Astrocyte (in vitro differentiated cells and primary cell): ENCODE measurements at regions not wholly inside any gene's neighbourhood (a gene's known extent, or its start where the extent isn't known, plus 50 kb on each side); places are given as distances from the start of the nearest gene placed in this dataset.

ENCODE experiments used
- DNase-seq: peaks from one replicate; pipeline ENCODE4 v3.0.0-alpha.2; 2010; ENCODE audit warnings: low read depth
- FAIRE-seq: peaks from 2 replicates; lab custom pipeline; 2011; peaks lifted over from hg19 to GRCh38; lab: Jason Lieb, UNC
- H2AFZ ChIP-seq: 2 replicates; pipeline ENCODE4 v1.6.0; 2012; ENCODE audit warnings: low read depth, low read length, inconsistent platforms
- H3K27ac ChIP-seq: 2 replicates; pipeline ENCODE4 v1.5.1; 2011; ENCODE audit warnings: low read depth, low read length, inconsistent platforms
- H3K27me3 ChIP-seq: 2 replicates; pipeline ENCODE4 v1.6.0; 2011; ENCODE audit warnings: low read length, inconsistent platforms; ENCODE audit not compliant: insufficient read depth
- H3K36me3 ChIP-seq: 2 replicates; pipeline ENCODE4 v1.5.1; 2011; ENCODE audit warnings: low read length, inconsistent platforms; ENCODE audit not compliant: insufficient read depth
- H3K4me1 ChIP-seq: 2 replicates; pipeline ENCODE4 v1.5.1; 2011; ENCODE audit warnings: low read length, inconsistent platforms; ENCODE audit not compliant: insufficient read depth
- H3K4me2 ChIP-seq: 2 replicates; pipeline ENCODE4 v1.6.0; 2012; ENCODE audit warnings: low read length, inconsistent platforms
- H3K4me3 ChIP-seq: 2 replicates; pipeline ENCODE4 v1.5.1; 2011; ENCODE audit warnings: low read depth, mild to moderate bottlenecking, low read length, inconsistent platforms; ENCODE audit not compliant: insufficient read depth
- H3K79me2 ChIP-seq: 2 replicates; pipeline ENCODE4 v1.6.0; 2012; ENCODE audit warnings: mild to moderate bottlenecking, low read length, inconsistent platforms; ENCODE audit not compliant: insufficient read depth
- H3K9ac ChIP-seq: 2 replicates; pipeline ENCODE4 v1.6.0; 2012; ENCODE audit warnings: mild to moderate bottlenecking, low read length, inconsistent platforms
- H3K9me3 ChIP-seq: 2 replicates; pipeline ENCODE4 v1.5.1; 2012; ENCODE audit warnings: low read depth, mild to moderate bottlenecking, low read length, inconsistent platforms; ENCODE audit not compliant: insufficient read depth
- H4K20me1 ChIP-seq: 2 replicates; pipeline ENCODE4 v1.6.0; 2012; ENCODE audit warnings: low read length, inconsistent platforms; ENCODE audit not compliant: insufficient read depth
- H3K27ac Mint-ChIP-seq: one replicate; pipeline ENCODE4 v1.8.0; 2021; ENCODE audit warnings: mild to moderate bottlenecking, mixed read lengths; ENCODE audit not compliant: unreplicated experiment
- H3K27me3 Mint-ChIP-seq: one replicate; pipeline ENCODE4 v1.8.0; 2021; ENCODE audit warnings: low read depth, mixed read lengths; ENCODE audit not compliant: unreplicated experiment
- H3K36me3 Mint-ChIP-seq: one replicate; pipeline ENCODE4 v1.8.0; 2021; ENCODE audit warnings: low read depth, mixed read lengths; ENCODE audit not compliant: unreplicated experiment
- H3K4me1 Mint-ChIP-seq: one replicate; pipeline ENCODE4 v1.8.0; 2021; ENCODE audit warnings: low read depth, mixed read lengths; ENCODE audit not compliant: unreplicated experiment
- H3K4me3 Mint-ChIP-seq: one replicate; pipeline ENCODE4 v1.8.0; 2021; ENCODE audit warnings: mild to moderate bottlenecking, moderate library complexity, mixed read lengths; ENCODE audit not compliant: unreplicated experiment
- H3K9me3 Mint-ChIP-seq: one replicate; pipeline ENCODE4 v1.8.0; 2021; ENCODE audit warnings: mild to moderate bottlenecking, mixed read lengths; ENCODE audit not compliant: unreplicated experiment
- CTCF ChIP-seq: IDR thresholded peaks from 2 replicates; pipeline ENCODE4 v1.5.1; 2011; ENCODE audit warnings: low read depth, mild to moderate bottlenecking, inconsistent platforms, low read length, moderate library complexity; ENCODE audit not compliant: insufficient read depth
- EZH2 ChIP-seq: IDR thresholded peaks from 2 replicates; pipeline ENCODE4 v1.6.1; 2012; ENCODE audit warnings: mild to moderate bottlenecking, low read length, inconsistent platforms; ENCODE audit not compliant: insufficient read depth

DNA sequence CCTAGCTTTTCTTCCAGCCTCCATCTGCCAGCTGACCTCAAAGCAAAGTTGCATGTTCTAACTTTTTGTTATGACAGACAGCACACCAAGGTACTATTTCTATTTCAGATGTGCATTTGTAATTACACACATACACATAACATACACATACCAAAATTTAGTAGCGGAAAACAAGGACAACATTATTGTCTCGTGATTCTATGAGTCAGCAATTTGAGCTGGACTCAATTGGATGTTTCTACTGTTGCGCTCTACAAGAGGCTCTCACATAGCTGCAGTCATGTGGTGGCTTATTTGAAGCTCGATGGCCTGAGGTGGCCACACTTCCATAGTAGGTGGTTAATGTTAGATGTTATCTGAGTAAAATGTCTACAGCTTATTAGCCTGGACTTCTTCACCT is 1010.1 kb upstream of the B3GALT2 start:
- H3K36me3 Mint-ChIP-seq, result no peaks in the 10 kb centered on the region
- H3K27ac Mint-ChIP-seq, result no peak overlapping the region
- no peak overlapping the region for H3K4me2 ChIP-seq
- H3K79me2 ChIP-seq, result no peaks in the 10 kb centered on the region
- H3K4me1 ChIP-seq, result no peaks in the 10 kb centered on the region
- no peaks in the 10 kb centered on the region for H3K36me3 ChIP-seq
- no peaks in the 10 kb centered on the region for H3K9me3 ChIP-seq
- DNase-seq (no peak), FAIRE-seq (no peak)
- no peaks in the 10 kb centered on the region for H3K27me3 ChIP-seq
- H3K9me3 Mint-ChIP-seq, result no peaks in the 10 kb centered on the region
- no peak overlapping the region for H3K27ac ChIP-seq
- H3K9ac ChIP-seq, result no peak overlapping the region
- H3K4me1 Mint-ChIP-seq, result no peaks in the 10 kb centered on the region
- H4K20me1 ChIP-seq, result no peaks in the 10 kb centered on the region
- TF ChIP-seq CTCF (no peak), EZH2 (no peak)
- H3K4me3 Mint-ChIP-seq, result no peak overlapping the region
- H3K4me3 ChIP-seq, result no peak overlapping the region
- no peaks in the 10 kb centered on the region for H3K27me3 Mint-ChIP-seq
- no peak overlapping the region for H2AFZ ChIP-seq

DNA sequence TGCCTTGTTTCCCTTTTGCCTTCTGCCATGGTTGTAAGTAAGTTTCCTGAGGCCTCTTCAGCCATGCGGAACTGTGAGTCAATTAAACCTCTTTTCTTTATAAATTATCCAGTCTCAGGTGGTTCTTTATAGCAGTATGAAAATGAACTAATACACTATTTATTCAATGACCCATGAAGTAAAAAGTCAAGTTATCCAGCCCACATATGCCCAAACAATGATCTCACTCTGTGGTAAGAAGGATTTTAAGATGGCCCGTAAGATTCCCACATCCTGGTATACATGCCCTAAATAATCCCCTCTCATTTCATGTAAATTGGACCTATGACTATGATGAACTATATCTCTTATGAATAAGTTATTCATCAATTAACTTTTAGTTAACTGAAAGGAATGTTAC is 1008.3 kb upstream of the B3GALT2 start:
- Histone ChIP-seq H3K4me3 (no peak overlapping the region), H3K36me3 (no peaks in the 10 kb centered on the region), H3K4me1 (no peaks in the 10 kb centered on the region), H4K20me1 (no peaks in the 10 kb centered on the region), H3K27ac (no peak overlapping the region), H3K9me3 (no peaks in the 10 kb centered on the region), H3K79me2 (no peaks in the 10 kb centered on the region), H3K27me3 (no peaks in the 10 kb centered on the region), H2AFZ (no peak overlapping the region), H3K9ac (no peak overlapping the region), H3K4me2 (no peak overlapping the region)
- DNase-seq (peak; percentile 47), FAIRE-seq (no peak)
- no peaks in the 10 kb centered on the region for H3K36me3 Mint-ChIP-seq
- no peaks in the 10 kb centered on the region for H3K27me3 Mint-ChIP-seq
- no peak overlapping the region for H3K4me3 Mint-ChIP-seq
- H3K27ac Mint-ChIP-seq, result no peak overlapping the region
- H3K4me1 Mint-ChIP-seq, result no peaks in the 10 kb centered on the region
- no peak for TF ChIP-seq CTCF
- H3K9me3 Mint-ChIP-seq, result no peaks in the 10 kb centered on the region

- Histone ChIP-seq H2AFZ (no peak overlapping the region), H3K36me3 (no peaks in the 10 kb centered on the region), H3K27ac (no peak overlapping the region), H3K9me3 (no peaks in the 10 kb centered on the region), H3K4me2 (no peak overlapping the region), H3K4me1 (no peaks in the 10 kb centered on the region), H3K79me2 (no peaks in the 10 kb centered on the region), H3K4me3 (no peak overlapping the region), H3K9ac (no peak overlapping the region), H3K27me3 (no peaks in the 10 kb centered on the region), H4K20me1 (no peaks in the 10 kb centered on the region)
- H3K27ac Mint-ChIP-seq, result no peak overlapping the region
- TF ChIP-seq EZH2, result no peak
- H3K36me3 Mint-ChIP-seq, result no peaks in the 10 kb centered on the region
- FAIRE-seq, result no peak
- no peaks in the 10 kb centered on the region for H3K27me3 Mint-ChIP-seq
- no peak overlapping the region for H3K4me3 Mint-ChIP-seq
- no peaks in the 10 kb centered on the region for H3K4me1 Mint-ChIP-seq
- no peak for DNase-seq
- no peaks in the 10 kb centered on the region for H3K9me3 Mint-ChIP-seq
These were observed 998.6 kb upstream of the B3GALT2 start for GRCh38 chr1:194184974-194185373.
